Stimulated activated CD4-positive, alpha-beta T cell treated with anti-CD3 and anti-CD28 coated beads, TNF-alpha, amount 100 ng/mL, for 1 hour (primary cell): ENCODE measurements at regions not wholly inside any gene's neighbourhood (a gene's known extent, or its start where the extent isn't known, plus 50 kb on each side); places are given as distances from the start of the nearest gene placed in this dataset.
"Not testable (repeated sequence)": the region's sequence is repeated elsewhere in the genome, so short reads cannot be mapped to it uniquely, and the experiment has no call there.

Experiments used
- DNase-seq, 3 donors: peaks; one replicate each; pipeline ENCODE4 v3.0.0-alpha.2; 2020; ENCODE audit warnings: low read depth in 3 of 3, low spot score in 1 of 3

DNA sequence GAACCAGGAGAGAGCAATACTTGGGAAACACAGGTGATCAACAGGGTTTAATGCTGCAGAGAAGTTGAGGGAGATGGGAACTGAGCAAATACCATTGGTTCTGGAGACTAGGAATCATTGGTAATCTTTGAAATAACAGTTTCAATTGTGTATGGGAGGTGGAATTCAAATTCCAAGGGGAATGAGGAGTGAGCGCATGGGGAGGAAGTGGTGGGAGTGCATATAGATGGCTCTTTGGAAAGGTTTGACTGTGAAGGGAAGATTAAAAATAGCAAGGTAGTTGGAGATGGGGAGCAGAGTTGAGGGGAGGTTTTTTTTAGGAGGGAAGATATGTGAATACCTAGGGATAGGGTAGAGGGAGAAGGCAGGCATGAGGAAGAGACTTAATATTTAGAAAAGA lies 51.1 kb upstream of the ROPN1 start:
- no peak for DNase-seq

- no peak for DNase-seq
Observed at GRCh38 chr3:124044956-124045355, 53.0 kb upstream of the ROPN1 start.

GRCh38 chr3:124048967-124049798 lies 57.3 kb upstream of the ROPN1 start:
- no peak for DNase-seq

GRCh38 chr3:124051636-124052035 lies 59.7 kb upstream of the ROPN1 start:
- DNase-seq, result no peak

- no peak for DNase-seq
Observed at GRCh38 chr3:124053871-124054270, 61.9 kb upstream of the ROPN1 start.

DNA sequence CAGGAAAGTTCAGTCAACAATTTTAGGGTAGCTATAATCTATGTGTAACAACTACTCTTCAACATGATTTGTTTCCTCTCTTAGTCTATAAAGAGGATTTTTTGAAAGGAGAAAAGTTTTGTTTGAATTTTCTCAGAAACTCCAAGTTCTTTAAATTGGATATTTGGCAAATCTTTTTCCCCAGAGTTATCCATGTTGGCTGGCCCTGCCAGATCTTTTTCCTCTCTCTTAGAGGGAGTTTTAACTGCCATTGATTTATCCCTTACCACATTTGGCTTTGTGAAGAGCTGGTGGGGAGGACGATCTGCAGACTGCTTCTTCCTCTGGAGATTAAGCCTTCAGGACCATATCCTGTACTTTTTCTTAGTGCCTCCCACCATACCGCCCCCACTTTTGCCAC lies 64.9 kb upstream of the ROPN1 start:
- no peak for DNase-seq

GRCh38 chr3:124057420-124057819 lies 65.5 kb upstream of the ROPN1 start:
- no peak for DNase-seq

- DNase-seq, result no peak
Observed at GRCh38 chr3:124059580-124059979, 67.7 kb upstream of the ROPN1 start.

GRCh38 chr3:124063197-124063909 lies 71.4 kb upstream of the ROPN1 start:
- DNase-seq, result no peak

GRCh38 chr3:124064050-124064449 lies 72.1 kb upstream of the ROPN1 start:
- no peak for DNase-seq

GRCh38 chr3:124066543-124066942 lies 74.6 kb upstream of the ROPN1 start:
- DNase-seq, result not testable (repeated sequence)

DNA sequence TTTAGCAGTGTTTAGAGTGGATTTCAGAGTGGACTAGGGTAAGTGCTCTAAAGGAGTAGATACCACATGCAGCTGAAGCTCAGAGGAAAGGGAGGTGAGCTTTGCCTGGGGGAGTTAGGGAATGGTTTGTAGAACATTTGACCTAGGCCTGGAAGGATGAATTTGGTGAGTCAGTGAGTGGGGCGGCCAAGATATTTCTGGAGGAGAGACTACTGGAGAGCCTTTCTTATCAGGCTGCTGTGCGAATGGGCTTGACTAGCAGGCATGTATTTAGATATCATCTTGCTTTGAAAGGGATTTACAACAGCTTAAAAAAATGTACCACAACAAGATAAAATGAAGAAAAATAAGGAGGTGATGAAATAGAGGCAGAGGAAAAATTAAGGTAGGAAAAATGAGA lies 77.8 kb upstream of the ROPN1 start:
- not testable (repeated sequence) for DNase-seq

DNA sequence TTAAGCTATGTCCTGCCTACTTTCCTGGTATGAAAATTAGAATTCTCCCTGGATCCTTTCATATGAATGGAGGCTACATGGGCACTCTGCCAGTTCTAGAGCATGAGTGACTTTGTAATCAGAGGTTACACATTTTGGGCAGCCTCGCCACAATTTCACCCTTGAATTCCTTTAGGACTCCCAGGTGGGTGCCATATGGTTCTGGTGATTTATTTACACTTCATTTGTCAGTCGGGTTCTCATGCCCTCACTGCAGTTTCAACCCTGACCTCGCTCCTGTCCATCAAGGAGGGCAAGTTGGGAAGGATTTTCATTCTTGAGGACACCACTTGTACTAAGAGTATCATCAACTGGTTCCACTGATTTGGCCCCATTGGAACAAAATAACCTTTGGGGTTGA lies 83.2 kb upstream of the ROPN1 start:
- not testable (repeated sequence) for DNase-seq

DNA sequence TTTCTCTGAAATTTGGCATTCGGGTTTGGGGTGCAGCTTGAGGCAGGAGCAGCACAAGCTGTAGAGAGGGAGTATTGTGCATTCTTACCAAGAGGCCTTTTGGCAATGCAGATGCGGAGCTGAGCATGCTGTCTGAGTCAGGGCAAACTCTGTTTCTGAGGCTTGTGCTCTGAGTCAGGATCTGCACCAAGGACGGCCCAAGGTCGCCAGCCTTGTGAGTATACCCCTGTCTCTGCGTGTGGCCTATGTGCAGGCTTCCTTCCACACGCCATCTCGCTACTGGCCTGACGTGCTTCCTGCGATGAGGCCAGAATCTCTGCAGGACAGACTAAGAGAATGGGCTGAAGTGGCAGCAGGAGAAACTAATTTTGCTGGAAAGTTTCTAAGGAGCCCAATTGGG lies 83.8 kb upstream of the ROPN1 start:
- DNase-seq, result no peak

DNA sequence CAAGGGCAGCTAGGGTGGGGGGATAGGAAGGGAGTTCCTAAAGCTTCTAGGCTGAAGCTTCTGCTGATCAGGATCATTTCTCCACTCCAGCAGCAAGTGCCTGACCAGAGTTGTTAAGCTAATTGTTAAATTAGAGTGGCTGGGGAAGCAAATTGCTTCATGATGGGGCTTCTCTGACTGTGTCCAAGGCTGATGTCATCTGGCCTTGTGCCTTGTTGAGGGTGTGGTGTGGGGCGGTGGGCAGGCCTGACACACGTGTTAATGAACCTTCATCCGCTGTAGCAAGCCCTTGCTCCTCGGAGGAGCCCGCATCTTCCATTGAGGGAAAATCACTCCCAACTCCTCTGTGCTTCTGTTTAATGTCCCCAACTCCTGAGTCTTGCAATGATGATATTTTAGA lies 84.3 kb upstream of the ROPN1 start:
- no peak for DNase-seq

DNA sequence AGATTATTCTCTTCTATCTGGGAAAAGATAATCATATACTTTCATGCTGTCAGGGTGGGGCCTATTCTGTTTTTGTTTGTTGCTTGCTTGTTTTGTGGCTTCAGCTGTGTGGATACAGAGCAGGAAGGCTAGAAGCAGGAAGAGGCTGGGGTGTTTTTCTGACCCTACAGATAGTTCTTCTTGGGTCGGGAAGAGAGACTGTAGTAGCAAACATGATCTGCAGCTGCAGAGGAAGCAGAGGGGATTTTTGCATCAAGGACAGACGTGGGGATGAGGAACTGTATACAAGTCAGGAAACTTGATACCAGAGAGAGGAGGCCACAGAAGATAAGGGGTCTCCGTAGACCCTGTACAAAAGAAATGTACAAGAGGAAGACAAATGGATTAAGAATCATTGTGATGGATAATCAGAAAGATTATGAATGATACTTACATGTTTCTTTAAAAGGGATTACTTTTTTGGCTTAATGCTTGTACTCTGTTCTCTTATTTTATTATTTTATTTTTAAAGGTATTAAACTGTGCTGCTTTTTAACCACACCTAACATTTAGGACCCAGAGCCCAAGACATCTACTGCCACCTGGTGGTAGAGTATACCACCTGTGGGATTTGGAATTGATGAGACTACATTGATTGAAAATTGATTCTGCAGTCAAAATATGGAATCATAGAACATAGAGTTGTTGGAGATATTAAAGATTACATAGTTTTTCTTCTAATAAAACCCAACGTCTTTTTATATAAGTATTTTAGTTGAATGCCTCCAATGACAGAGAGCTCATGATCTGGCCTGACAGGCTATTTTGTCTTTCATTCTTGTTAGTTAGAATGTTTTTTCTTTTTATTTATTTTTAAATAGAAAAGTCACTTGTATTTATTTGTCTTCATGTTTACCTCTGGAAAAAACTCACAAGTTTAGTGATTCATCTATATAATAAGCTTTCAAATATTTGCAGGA lies 87.3 kb upstream of the ROPN1 start:
- no peak for DNase-seq

DNA sequence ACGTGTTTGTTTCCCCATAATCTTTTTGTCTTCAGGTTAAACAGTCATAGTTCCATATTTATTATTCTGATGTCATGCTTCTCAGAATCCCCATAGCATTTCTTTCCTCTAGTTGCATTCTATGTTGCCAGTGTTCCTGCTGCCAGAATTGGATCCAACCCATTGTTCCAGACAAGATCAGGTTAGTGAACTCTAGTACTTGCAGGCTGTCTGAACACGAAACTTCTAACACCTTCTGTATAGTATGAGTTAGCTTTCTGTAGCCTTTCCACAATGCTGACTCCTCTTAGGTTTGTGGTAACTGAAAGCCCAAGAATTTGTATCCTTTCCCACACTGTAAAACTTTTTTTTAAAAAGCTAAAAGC lies 88.0 kb upstream of the ROPN1 start:
- DNase-seq, result no peak

DNA sequence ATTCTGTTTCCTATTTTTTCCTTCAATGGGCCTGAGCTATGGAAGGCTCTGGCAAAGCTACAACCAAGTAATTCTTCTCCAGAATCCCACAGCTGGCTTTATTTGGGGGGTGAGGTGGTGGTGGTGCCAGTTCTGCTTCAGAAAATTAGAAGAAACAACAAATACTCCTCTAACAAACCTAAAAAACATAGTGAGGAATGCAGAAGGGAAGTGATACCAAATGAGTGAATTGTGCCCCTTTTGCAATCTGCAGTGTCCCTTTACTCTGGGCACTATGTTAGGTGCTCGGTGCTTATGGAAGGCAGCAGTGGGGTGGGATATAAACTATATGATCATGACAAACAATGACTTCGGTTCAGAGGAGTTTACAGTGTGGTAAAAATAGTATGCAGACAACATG lies 90.4 kb upstream of the ROPN1 start:
- no peak for DNase-seq

DNA sequence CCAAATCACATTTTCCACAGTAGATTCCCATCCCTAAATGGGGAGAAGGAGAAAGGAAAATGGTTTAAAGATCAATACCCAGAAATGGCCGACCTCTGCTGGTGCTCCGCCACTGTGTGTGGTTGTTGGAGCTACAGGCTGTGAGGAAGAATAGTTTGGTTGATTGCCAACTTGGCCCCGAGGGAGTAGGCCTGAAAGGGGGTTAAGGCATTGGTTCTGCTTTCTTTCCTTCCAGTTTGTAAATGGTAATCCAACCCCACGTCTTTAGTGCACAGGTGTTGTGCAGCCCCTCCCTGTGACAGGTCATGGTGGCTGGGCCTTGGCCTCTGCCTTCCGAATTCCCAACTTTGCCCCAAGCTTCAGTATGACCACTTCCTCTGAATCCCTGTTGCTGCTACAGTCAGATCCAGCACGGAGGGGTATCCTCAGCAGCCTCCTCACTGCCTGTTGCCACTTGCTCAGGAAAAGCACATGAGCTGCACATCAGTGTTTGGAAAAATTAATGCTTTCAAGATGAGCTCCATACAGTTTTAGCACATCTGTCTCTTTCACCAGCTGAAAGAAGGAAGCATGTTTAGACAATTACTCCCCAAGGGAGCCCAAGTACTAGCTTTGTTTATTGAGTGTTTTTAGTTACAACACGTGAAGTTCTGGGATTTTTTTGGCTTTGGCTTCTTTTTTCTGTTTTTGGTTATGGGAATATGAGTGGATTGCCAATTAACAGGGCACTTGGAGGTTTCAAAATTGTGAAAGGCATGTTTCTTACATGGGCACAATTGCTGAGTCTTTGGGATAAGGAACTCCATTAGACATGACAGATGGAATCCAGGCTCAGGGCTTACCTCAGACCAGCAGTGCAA lies 92.3 kb upstream of the ROPN1 start:
- no peak for DNase-seq

GRCh38 chr3:124088801-124089200 lies 96.9 kb upstream of the ROPN1 start:
- no peak for DNase-seq

DNA sequence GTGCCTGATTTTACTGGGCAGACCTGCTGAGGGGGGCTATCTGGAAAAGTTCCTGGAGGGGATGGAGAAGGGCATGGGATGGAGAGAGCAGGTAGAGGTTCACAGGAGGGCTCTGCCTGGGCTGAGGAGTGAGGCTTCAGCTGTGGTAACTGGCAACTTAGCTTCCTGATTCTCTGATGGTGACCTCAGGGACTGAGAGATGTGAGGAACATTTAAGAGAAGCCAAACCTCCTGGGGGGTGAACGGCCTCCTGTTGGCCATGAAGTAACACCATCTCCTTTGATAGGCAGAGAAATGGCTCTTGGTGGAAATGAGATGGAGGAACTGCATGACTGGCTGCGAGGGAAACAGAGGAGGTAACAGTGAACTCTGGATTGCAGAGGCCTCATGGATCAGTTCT lies 97.3 kb upstream of the ROPN1 start:
- no peak for DNase-seq
